GM21737 (cell line): ENCODE measurements at regions not wholly inside any gene's neighbourhood (a gene's known extent, or its start where the extent isn't known, plus 50 kb on each side); places are given as distances from the start of the nearest gene placed in this dataset.
"Not testable (repeated sequence)": the region's sequence is repeated elsewhere in the genome, so short reads cannot be mapped to it uniquely, and the experiment has no call there.

Source experiments
- ATAC-seq: cut with Tn5 transposase; IDR thresholded peaks from one replicate; pipeline ENCODE4 v1.9.1; 2021; ENCODE audit warnings: mild to moderate bottlenecking, moderate library complexity; ENCODE audit not compliant: unreplicated experiment

- ATAC-seq = no peak
These were observed 233.0 kb upstream of the SLC7A11 start for GRCh38 chr4:138475116-138475515.

GRCh38 chr4:138473339-138473738, 231.2 kb upstream of the SLC7A11 start:
- no peak for ATAC-seq

- no peak for ATAC-seq
These were observed 218.6 kb upstream of the SLC7A11 start for GRCh38 chr4:138460477-138461414.

- no peak for ATAC-seq
These were observed 216.6 kb upstream of the SLC7A11 start for GRCh38 chr4:138458751-138459150.

- ATAC-seq = not testable (repeated sequence)
These were observed 214.2 kb upstream of the SLC7A11 start for GRCh38 chr4:138456349-138456748.

GRCh38 chr4:138455097-138455496, 212.9 kb upstream of the SLC7A11 start:
- no peak for ATAC-seq

GRCh38 chr4:138452826-138453225, 210.7 kb upstream of the SLC7A11 start:
- no peak for ATAC-seq

- ATAC-seq = no peak
These were observed 209.1 kb upstream of the SLC7A11 start for GRCh38 chr4:138451276-138451663.

- no peak for ATAC-seq
These were observed 208.6 kb upstream of the SLC7A11 start for GRCh38 chr4:138450546-138451275.

- ATAC-seq = no peak
These were observed 207.8 kb upstream of the SLC7A11 start for GRCh38 chr4:138449938-138450337.

GRCh38 chr4:138448169-138448568, 206.0 kb upstream of the SLC7A11 start:
- ATAC-seq = no peak

GRCh38 chr4:138446456-138446855, 204.3 kb upstream of the SLC7A11 start:
- ATAC-seq = no peak

GRCh38 chr4:138445098-138445497, 202.9 kb upstream of the SLC7A11 start:
- no peak for ATAC-seq

- no peak for ATAC-seq
These were observed 202.1 kb upstream of the SLC7A11 start for GRCh38 chr4:138444260-138444659.

GRCh38 chr4:138439143-138439581, 197.0 kb upstream of the SLC7A11 start:
- no peak for ATAC-seq

- ATAC-seq = no peak
These were observed 196.5 kb upstream of the SLC7A11 start for GRCh38 chr4:138438608-138439007.

GRCh38 chr4:138437263-138437851, 195.2 kb upstream of the SLC7A11 start:
- ATAC-seq = no peak

- ATAC-seq = not testable (repeated sequence)
These were observed 193.6 kb upstream of the SLC7A11 start for GRCh38 chr4:138435733-138436132.

GRCh38 chr4:138435046-138435445, 192.9 kb upstream of the SLC7A11 start:
- not testable (repeated sequence) for ATAC-seq

GRCh38 chr4:138428611-138429010, 186.5 kb upstream of the SLC7A11 start:
- ATAC-seq = no peak

GRCh38 chr4:138426786-138427185, 184.6 kb upstream of the SLC7A11 start:
- no peak for ATAC-seq
